ENCODE measurements at regions not wholly inside any gene's neighbourhood (a gene's known extent, or its start where the extent isn't known, plus 50 kb on each side); places are given as distances from the start of the nearest gene placed in this dataset.
"Not testable (repeated sequence)": the region's sequence is repeated elsewhere in the genome, so short reads cannot be mapped to it uniquely, and the experiment has no call there.

GRCh38 chr16:7246578-7246977, 86.1 kb upstream of the RBFOX1 start:
- H3K4me3 ChIP-seq (ENCODE audit: low read length): no peak overlapping the region
- no peak for TF ChIP-seq CTCF (conservative IDR thresholded peaks at IDR 0.05; ENCODE audit: low read depth, low read length)
- DNase-seq (ENCODE audit: low read depth): no peak

- H3K4me3 ChIP-seq (ENCODE audit: low read length): no peak overlapping the region
- no peak for TF ChIP-seq CTCF (conservative IDR thresholded peaks at IDR 0.05; ENCODE audit: low read depth, low read length)
- DNase-seq (ENCODE audit: low read depth): no peak
Measured at GRCh38 chr16:7239547-7239946, 93.1 kb upstream of the RBFOX1 start.

- no peak overlapping the region for H3K4me3 ChIP-seq (ENCODE audit: low read length)
- no peak for DNase-seq (ENCODE audit: low read depth)
- TF ChIP-seq CTCF (conservative IDR thresholded peaks at IDR 0.05; ENCODE audit: low read depth, low read length): no peak
Measured at GRCh38 chr16:7236824-7237410, 95.7 kb upstream of the RBFOX1 start.

DNA sequence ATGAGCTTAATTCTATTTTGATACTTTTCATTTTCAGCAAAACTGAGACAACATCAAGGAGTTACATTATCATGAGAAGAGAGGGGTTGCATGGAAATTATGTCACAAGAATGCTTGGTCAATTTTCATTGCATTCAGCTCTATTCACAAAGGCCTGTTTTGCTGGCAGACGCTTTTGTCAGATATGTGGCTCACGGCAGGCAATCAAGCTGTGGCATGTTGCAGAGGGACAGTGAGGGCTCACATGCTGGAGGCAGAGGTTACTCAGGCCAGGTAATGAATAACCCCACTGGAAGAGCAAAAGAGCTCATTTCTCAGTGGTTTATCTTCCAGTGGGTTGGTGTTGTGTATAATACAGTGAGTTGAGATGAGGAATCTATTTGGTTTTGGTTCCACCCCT, 98.7 kb upstream of the RBFOX1 start:
- no peak overlapping the region for H3K4me3 ChIP-seq (ENCODE audit: low read length)
- no peak for DNase-seq (ENCODE audit: low read depth)
- no peak for TF ChIP-seq CTCF (conservative IDR thresholded peaks at IDR 0.05; ENCODE audit: low read depth, low read length)

DNA sequence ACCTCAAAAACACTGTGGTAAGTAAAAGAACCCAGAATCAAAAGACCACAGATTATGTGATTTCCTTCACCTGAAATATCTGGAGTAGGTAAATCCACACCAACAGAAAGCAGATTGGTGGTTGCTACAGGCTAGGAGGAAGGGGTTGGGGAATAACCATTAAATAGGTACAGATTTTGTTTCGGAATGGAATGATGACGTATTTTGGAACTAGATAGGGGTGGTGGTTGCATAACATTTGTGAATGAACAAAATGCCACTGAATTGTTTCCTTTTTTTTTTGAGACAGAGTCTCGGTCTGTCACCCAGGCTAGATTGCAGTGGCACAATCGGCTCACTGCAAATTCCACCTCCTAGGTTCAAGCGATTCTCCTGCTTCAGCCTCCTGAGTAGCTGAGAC, 100.9 kb upstream of the RBFOX1 start:
- DNase-seq (ENCODE audit: low read depth): no peak
- no peak for TF ChIP-seq CTCF (conservative IDR thresholded peaks at IDR 0.05; ENCODE audit: low read depth, low read length)

GRCh38 chr16:7229433-7230218, 103.0 kb upstream of the RBFOX1 start:
- not testable (repeated sequence) for DNase-seq (ENCODE audit: low read depth); H3K4me3 ChIP-seq (ENCODE audit: low read length)

More for the DNA sequence above, 100.9 kb upstream of the RBFOX1 start:
- no peak overlapping the region for H3K4me3 ChIP-seq (ENCODE audit: low read length)

DNA sequence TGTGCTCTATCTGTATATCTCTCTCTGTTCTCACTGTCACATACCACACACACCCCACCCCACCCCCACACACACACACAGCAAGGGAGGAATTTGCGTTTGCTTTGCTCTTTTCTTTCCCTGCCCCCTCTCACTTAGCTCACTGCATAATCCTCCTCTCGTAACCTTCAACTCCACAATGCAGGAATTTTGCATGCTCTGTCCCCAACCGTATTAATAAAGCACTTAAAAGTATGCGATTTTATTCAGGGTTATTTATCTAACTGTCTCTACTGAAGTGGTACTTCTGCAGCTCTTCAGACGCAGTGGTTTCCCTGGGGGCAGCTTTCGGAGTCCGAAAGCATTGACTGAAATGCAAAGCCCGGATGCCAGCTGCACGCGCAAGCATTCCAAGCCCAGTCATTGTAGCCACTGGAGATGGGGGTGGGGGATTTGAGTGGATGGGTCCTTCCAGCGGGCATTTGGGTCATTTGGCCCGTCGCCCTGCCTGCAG, 105.4 kb upstream of the RBFOX1 start:
- no peak for TF ChIP-seq CTCF (conservative IDR thresholded peaks at IDR 0.05; ENCODE audit: low read depth, low read length)
- no peak for DNase-seq (ENCODE audit: low read depth)
- H3K4me3 ChIP-seq (ENCODE audit: low read length): no peak overlapping the region
